DND-41 (cell line): ENCODE measurements at regions not wholly inside any gene's neighbourhood (a gene's known extent, or its start where the extent isn't known, plus 50 kb on each side); places are given as distances from the start of the nearest gene placed in this dataset.

Experiments used
- CTCF ChIP-seq: IDR thresholded peaks from 2 replicates; pipeline ENCODE4 v1.5.1; 2012; ENCODE audit warnings: borderline replicate concordance, low read length, moderate library complexity, mild to moderate bottlenecking; ENCODE audit not compliant: poor library complexity, severe bottlenecking; ENCODE audit errors: extremely low read depth
- EZH2 ChIP-seq: IDR thresholded peaks from 3 replicates; pipeline ENCODE4 v1.6.1; 2012; ENCODE audit warnings: borderline replicate concordance, low read depth, mild to moderate bottlenecking, moderate library complexity, low read length, inconsistent platforms; ENCODE audit not compliant: severe bottlenecking

DNA sequence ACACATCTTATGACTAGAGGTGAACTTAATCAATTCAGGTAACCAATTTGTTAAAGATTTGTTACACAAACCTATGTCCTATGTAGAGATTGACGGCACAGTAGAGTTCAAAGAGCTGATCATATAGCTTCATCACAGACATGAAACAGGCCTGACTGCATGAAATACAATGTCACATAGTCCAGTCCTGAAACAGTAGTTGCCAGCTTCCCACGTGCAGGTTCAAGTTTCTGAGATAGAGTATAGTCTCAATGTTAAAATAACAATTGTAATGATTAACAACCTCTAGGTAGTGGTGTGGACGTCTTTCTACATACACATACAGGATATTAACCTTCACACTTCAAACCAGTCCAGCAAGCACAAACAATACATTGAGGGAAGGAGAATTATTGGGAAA is 640.7 kb upstream of the SOX9 start:
- no peak for TF ChIP-seq CTCF
- no peak for TF ChIP-seq EZH2
